HCEC 1CT (cell line): ENCODE measurements at regions not wholly inside any gene's neighbourhood (a gene's known extent, or its start where the extent isn't known, plus 50 kb on each side); places are given as distances from the start of the nearest gene placed in this dataset.
"Not testable (repeated sequence)": the region's sequence is repeated elsewhere in the genome, so short reads cannot be mapped to it uniquely, and the experiment has no call there.

Experiments used
- DNase-seq: peaks from one replicate; pipeline ENCODE4 v3.0.0-alpha.2; 2017

GRCh38 chr5:79924936-79925893 is 65.8 kb downstream of the MTX3 start:
- peak; percentile 42 for DNase-seq

DNA sequence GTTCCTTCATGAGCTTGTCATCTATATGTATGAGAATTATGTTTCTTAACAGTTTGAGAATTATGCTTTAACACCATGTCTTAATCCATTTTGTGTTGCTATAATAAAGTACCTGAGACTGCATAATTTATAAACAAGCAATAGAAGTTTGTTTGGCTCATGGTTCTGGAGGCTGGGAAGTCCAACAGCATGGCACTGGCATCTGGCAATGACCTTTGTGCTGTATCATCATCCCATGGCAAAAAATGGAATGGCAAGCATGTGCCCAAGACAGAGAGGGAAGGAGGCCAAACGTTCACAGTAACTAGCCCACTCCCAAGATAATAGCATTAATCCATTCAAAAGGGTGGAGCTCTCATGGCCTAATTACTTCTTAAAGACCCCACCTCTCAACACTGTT is 67.6 kb downstream of the MTX3 start:
- DNase-seq = no peak

- no peak for DNase-seq
These were observed 68.4 kb downstream of the MTX3 start for GRCh38 chr5:79922626-79923025.

GRCh38 chr5:79907452-79907851 is 83.6 kb downstream of the MTX3 start:
- DNase-seq = not testable (repeated sequence)

DNA sequence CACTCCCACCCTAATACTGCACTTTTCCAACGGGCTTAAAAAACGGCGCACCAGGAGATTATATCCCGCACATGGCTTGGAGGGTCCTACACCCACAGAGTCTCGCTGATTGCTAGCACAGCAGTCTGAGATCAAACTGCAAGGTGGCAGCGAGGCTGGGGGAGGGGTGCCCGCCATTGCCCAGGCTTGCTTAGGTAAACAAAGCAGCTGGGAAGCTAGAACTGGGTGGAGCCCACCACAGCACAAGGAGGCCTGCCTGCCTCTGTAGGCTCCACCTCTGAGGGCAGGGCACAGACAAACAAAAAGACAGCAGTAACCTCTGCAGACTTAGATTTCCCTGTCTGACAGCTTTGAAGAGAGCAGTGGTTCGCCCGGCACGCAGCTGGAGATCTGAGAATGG is 88.5 kb downstream of the MTX3 start:
- DNase-seq = not testable (repeated sequence)

DNA sequence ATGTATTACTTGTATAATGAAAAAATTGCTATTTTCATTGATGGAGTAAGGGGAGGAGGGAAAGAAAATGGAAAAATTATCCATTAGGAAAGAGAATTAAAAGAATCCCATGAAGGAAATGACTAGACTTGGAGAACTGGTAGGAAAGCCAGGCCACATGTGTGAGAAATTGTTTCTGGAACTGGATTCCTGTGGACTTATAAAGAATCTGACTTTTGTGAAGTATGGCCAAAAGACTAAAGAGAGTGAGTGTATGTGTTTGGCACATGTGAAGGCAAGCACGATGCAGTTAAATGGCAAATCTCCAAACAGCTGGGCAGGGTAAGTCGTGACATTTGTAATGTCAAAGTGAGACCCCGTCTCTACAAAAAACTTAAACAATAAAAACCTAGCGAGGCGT is 89.4 kb downstream of the MTX3 start:
- no peak for DNase-seq

DNA sequence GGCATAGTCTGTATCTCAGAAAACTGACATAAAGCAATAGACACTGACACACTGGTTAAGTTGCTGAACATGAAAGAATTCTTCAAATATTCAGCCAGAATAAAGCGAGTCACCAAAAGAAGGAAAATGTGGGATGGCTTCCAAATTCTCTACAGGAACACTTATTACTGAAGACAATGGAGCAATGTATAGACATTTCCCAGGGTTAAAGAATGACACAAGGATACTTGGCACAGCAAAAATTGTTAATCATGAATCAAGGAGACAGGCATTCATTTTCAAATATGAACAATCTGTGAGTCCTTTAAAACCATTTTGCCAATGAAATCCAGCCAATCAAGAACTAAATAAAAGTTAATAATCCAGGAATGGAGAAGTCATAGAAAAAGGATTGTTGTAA is 92.5 kb downstream of the MTX3 start:
- DNase-seq = peak; percentile 35

DNA sequence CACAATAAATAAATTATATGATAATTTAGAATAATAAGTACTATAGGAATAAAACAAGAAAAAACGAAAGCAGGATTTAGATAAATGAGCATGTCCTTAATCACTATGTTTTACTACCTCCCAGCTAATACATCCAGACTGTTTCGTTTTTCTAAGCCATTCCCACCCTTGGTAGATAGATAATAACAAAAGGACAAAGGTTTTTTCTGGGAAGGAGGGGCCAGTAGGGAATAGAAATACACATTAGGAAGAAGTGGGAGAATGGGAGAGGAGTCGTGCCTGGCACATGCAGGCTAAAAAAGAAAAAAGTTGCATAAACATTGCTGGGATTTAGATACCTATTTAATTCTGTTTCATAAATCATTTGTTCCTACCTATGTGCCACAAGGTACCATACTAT is 97.1 kb downstream of the MTX3 start:
- no peak for DNase-seq

GRCh38 chr5:79893485-79893884 is 97.6 kb downstream of the MTX3 start:
- DNase-seq = no peak

DNA sequence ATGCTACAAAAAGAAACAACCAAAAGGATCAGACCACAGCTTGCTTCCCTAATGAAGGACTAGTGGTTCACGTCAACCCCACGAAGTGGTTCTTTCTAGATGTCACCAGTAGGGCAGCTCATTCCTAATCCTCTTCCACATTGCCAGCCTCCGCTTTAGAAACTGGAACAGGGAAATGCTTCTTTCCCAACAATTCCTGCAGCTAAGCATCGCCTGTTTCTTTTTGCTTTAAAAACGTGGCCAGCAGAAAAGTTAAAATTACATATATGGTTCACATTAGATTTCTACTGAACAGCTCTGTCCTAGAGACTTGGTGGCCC is 100.2 kb downstream of the MTX3 start:
- no peak for DNase-seq

GRCh38 chr5:79890119-79890929 is 100.7 kb downstream of the MTX3 start:
- DNase-seq = no peak

DNA sequence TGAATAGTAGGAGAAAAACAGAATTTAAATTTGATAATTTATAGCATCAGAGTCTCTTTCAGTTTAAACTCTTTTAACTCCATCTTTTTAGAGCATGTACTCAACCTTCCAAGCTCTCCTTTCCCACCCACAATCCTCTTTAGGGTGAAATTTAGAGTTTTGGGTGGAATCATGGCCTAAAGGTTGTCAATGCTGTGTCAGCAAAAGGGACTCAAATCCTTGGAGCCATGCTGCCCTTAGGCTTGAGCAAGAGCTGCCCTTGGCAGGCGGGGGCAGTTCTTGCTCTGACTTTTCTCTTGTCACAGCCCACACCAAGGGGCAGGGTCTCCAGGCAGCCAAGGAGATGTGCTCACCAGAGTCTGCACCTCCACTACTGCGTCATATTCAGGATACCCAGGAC is 102.4 kb downstream of the MTX3 start:
- no peak for DNase-seq

DNA sequence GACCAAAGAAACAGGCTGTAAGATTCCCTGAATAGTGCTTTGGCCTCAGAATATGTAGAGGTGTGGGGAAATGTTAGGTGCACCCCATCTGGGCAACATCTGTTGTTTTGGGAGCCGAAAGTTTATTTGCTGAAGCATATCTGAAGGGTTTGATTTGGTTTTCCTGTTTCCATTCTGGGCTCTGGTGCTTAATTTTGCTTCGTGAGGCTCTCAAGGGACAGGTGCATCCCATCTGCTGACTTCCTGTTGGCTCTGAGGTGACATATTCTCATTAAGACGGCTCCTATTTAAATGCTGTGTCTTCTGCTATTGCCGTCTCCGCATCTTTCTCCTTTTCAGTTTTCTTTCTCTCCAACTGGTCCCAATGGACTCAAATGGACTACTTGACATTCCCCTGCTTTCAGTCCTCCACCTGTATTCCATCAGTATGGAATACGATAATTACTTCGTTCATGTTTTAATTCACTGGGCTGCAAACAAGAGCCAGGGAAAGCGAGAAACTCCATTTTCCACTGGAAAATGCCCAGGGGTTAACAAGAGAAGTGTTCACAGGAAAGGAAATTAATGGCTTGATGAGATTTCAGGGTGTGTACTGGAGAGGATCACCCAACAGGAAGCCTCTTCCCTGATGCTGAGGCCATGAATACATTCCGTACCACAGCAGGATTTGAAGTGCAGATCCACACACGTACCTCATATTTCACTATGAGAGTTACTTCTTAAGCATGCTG is 104.0 kb downstream of the MTX3 start:
- DNase-seq = no peak

DNA sequence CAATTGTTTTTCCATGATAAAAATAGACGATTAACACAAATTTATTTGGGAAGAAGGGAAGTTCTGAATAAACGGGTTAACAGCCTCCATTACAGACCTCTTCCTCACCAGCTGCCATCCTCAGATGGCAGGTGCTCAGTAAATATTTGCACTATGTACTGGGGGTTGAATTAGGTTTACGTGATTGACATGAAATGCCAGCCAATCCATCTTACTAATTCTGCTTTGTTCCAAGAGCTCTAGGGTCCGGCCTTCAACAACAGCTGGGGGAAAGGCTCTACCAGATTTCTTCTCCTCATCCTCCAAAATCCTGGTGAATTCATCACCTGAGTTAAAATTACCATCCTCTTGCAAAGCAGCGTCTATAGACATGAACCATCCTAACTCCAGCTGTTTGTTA is 104.6 kb downstream of the MTX3 start:
- no peak for DNase-seq

DNA sequence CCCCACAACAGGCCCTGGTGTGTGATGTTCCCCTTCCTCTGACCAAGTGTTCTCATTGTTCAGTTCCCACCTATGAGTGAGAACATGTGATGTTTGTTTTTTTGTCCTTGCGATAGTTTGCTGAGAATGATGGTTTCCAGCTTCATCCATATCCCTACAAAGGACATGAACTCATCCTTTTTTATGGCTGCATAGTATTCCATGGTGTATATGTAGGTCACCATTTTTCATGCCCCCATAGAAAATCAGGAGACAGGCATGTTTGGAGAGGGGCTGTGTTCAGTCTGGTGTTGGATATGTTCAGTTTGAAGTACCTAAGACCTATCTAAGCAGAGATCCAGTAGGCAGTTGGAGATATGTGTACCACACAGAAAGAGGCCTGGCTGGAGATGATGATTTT is 111.2 kb downstream of the MTX3 start:
- DNase-seq = not testable (repeated sequence)

DNA sequence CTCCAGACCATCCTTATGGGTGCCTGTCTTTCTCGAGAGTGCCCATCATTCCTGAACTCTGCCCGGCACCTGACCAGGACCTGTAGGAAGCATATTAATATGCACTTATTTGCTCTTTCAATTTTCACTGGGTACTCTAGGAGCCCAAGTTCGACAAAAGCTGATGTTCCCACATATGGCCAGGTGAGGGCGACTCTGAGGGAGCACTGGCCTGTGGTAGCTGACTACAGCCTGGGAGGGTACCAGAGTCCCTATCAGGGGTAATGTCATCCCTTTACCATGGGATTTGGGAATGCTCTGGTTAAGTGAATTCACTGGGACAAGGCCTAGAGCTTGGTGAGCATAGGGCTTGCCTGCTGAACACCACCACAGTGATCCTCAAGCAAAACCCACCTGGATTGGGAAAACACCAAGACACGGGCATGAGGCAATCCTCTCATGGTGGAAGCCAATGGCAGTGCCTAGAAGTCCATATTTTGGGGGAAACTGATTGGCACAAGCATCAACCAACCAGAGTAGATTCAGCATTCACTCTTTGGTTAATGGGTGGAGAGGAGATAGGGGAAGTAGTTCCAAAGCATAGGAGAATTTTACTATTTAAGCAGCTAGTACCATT is 112.2 kb downstream of the MTX3 start:
- no peak for DNase-seq

- no peak for DNase-seq
These were observed 112.9 kb downstream of the MTX3 start for GRCh38 chr5:79878136-79878679.

GRCh38 chr5:79876456-79876855 is 114.6 kb downstream of the MTX3 start:
- DNase-seq = no peak

DNA sequence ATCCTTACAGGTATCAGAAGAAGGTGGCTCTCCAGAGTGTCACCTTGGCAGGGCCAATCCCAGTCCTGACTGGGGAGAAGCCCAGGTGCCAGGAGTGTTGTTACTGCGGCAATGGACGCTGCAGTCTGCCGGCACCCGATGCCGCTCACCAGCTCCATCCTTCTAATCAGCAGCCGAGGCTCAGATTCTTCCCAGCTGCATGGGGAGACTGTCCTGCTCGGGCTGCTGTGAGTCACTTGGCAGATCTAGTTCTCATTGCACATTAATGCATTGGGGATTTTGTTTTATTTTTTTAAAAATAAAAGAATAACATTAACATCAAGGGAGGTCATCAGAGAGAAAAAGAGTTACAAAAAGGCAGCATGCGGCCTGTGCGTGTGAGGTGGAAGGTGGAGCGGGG is 115.8 kb downstream of the MTX3 start:
- no peak for DNase-seq

DNA sequence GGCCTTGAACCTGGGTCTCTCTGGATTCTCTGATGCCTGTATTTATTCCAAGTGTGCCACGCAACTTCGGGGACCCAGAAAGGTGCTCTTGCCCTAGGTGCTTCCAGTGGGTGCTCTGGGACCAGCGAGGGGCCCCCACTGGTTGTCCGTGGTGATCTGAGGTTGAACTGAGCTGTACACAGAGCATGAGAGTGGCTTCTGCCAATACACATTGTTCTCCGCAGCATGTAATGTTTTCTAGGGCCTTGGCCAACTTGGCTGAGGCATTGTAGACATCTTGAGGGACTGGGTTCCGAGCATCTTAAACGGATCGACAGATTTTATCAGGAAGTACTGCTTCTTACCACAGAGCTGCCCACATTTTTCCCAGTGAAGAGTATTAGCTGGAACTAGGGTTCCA is 117.9 kb downstream of the MTX3 start:
- no peak for DNase-seq

GRCh38 chr5:79872291-79872690 is 118.8 kb downstream of the MTX3 start:
- no peak for DNase-seq

DNA sequence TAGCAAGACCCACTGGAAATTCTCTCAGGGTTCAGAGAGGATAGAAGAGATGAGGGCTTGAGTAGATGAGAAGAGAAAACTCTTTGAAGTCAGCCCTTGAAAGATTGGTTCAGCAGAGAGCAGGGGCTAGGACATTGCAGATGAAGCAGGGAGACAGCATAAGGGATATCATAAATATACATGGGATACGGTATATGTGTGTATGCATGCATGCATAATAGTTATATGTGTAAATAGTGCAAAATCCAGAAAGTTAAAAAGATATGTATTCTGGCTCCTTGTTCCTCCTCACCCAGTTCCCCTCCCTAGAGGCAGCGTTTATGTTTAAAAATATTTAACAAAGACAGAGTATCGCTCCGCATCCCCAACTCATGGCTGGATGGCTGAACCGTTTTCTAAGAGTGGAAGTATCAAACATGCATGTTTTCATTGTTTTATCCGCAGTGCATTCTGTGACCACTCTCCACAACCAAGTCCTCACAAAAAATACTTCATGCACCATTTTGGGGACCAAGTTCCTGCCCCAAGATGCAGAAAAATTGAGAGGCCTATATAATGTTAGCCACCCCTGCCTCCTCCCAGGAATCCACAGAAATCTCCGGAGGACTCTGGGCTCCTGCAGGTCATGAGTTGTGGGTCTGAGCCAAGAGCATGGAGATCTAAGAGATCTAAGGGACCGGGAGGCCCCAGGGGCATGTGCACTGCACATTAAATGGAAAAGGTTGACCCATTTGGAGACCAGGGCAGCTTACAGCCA is 119.5 kb downstream of the MTX3 start:
- DNase-seq = no peak
